ENCODE measurements at regions not wholly inside any gene's neighbourhood (a gene's known extent, or its start where the extent isn't known, plus 50 kb on each side); places are given as distances from the start of the nearest gene placed in this dataset.
"Not testable (repeated sequence)": the region's sequence is repeated elsewhere in the genome, so short reads cannot be mapped to it uniquely, and the experiment has no call there.

GRCh38 chr14:34058510-34058909 is 107.6 kb upstream of the EGLN3 start:
- DNase-seq: no peak

- DNase-seq: no peak
These were observed 105.2 kb upstream of the EGLN3 start for GRCh38 chr14:34056046-34056445.

- DNase-seq: no peak
These were observed 104.5 kb upstream of the EGLN3 start for GRCh38 chr14:34055157-34055950.

- no peak for DNase-seq
These were observed 102.8 kb upstream of the EGLN3 start for GRCh38 chr14:34053666-34054065.

DNA sequence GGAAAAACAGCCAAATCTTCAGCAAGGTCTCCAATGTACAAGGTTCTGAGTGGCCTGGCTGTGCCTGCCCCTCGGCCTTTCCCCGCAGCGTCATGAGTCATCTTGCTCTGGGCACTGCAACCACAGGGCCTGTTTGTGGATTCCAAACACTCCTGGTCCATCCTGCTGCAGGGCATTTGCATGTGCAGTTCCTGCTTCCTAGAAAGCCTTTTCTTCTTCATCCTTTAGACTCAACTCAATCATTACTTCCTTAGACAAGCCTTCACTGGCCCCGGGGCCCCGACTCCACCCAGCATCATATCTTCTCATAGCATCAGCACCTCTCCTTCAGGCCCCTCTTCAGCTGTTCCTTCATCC is 101.8 kb upstream of the EGLN3 start:
- DNase-seq: no peak

DNA sequence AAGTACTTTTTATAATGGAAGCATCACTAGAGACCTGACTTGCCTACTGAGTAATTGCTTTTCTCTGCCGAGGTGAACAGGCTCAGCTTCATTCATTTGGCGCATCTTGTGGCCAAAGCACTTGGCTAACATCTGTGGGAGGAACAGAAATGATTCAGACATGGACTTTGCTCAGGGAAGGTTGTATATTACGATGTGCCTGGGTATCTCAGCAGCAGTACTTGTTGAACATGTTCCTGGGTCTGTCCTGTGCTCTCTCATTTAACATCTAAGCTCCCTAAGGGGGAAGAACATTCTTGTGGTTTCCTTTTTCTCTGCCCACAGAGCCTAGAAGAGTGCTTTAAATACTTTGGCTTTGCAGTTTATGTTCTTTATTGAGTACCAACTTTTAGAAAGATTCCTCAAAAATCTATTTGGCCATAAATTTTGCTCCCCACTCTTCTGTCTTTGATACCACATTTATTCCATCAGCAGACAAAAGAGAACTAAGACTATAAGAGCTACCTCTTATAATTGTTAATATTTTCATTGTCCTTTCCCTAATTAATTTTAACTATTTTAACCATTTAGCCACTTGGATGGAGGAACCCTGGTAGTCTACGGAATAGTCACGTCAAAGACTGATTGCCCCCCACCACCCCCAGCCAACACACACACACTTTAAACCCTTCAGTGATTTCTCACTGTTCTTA is 101.2 kb upstream of the EGLN3 start:
- DNase-seq: no peak

- no peak for DNase-seq
These were observed 99.7 kb upstream of the EGLN3 start for GRCh38 chr14:34050606-34051005.

- DNase-seq: no peak
These were observed 98.9 kb upstream of the EGLN3 start for GRCh38 chr14:34049790-34050189.

DNA sequence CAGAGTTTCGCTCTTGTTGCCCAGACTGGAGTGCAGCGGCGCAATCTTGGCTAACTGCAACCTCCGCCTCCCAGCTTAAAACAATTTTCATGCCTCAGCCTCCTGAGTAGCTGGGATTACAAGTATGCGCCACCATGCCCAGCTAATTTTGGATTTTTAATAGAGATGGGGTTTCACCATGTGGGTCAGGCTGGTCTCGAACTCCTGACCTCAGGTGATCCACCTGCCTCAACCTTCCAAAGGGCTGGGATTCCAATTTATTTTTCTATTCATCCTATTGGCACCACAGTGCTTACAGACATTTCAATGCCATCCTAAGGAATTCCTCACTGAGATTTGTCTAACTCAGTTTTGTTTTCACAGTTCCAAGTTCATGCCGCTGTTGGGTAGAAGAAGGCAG is 98.3 kb upstream of the EGLN3 start:
- not testable (repeated sequence) for DNase-seq

DNA sequence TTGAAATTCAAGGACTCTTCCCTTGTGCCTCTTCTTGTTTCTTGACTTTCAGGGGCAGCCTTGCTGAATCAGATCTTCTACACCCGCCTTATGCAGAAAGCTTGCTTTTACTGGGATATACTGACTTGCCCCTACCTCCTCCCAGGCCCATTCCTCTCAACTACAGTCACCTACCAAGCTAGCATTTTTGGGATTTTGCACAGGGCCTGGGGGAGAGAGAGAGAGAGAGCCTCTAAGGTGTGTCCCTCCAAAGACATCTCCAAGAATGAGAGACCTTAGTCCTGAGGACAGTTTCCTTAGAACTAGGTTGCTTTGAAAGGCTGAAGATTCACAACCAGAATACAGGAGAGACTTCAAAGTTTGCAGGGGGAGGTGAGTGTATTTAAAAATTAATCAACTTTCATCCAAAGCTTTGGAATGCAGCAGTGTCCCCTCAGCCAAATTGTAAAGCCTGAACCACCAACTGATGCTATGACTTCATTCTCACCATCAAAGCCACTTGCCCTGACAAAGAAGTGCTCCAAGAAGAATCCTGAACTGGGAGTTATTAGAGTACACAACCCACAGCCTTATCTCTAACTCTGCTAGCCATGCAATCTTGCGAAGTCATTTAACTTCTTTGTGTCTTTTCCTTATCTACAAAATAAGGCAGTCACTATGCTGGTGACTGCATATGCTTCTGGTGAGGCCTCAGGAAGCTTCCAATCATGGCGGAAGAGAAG is 96.1 kb upstream of the EGLN3 start:
- no peak for DNase-seq

DNA sequence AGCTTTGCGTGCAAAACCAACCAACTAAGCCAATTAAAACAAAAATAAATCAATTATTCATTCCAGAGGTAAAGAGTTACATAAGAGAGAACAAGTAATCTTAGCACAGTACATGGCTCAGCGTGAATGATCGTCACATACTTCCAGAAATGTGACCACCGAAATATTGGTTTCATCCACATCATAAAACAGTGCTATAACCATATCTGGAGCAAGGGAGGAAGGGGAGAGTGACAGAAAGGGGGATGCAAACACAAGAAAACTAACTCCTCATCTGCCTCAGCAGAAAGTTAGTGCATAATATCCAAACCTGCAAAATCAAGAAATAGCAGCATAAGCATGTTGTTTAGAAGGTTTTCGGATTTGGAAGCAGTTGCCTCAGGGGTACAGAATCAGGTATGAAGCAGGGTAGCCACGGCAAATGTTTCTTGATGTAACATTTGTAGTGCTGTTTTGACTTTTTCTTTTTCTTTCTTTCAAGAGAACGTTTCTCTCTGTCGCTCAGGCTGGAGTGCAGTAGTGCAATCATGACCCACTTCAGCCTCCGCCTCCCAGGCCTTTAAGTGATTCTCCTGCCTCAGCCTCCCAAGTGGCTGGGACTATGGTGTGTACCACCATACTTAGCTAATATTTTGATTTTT is 93.9 kb upstream of the EGLN3 start:
- no peak for DNase-seq

- DNase-seq: no peak
These were observed 93.4 kb upstream of the EGLN3 start for GRCh38 chr14:34044373-34044637.

DNA sequence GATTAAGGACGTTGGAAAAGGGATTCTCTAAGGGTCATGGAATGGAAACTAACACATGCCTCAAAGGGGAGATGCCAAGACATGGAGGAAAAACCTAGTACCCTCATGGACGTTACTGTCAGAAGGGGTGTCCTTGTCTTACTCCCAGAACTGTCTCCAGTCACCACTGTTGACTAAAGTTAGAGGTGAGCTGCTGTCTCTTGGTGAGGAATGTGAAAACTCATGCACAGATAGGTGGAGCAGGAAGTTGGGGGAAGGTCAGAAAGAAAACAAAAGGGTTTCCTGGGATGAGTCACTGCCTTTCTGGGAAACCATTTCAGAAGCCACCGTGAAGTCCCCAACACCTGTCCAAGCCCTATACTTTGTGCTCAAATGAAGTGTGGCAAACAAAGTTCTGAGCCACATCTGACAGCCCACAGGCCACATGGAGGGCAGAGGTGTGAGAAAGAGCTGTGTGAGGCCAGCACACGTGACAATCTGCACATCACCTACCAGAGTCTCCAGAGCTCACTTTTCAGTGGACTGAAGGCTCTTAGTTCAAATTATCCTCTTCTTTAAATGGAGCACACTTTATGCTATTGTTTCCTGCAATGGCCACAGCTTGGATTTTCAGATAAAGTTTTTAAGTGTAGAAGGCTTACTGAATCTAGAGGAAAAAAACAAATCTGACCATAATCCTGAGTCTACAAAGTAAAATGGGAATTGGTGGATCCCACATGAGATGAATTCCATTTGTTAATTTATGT is 92.9 kb upstream of the EGLN3 start:
- peak; percentile 26 for DNase-seq

DNA sequence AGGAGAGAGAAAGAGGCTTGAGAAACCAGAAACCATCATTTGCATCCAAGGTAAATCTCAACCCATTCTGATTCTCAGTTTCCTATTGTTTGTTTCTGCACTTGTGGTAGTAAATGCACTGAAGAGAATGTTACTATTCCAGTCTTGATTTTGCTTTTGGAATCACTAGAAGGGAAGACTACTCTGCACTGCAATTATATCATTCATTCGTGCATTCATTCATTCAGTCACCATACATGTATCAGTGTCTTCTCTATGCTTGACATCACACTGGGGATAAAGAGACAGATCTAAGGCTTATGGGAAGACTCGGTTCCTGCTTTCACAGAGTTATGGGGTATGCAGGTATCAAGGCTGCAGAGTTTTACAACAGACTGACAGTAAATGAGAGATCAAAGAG is 90.3 kb upstream of the EGLN3 start:
- DNase-seq: no peak

DNA sequence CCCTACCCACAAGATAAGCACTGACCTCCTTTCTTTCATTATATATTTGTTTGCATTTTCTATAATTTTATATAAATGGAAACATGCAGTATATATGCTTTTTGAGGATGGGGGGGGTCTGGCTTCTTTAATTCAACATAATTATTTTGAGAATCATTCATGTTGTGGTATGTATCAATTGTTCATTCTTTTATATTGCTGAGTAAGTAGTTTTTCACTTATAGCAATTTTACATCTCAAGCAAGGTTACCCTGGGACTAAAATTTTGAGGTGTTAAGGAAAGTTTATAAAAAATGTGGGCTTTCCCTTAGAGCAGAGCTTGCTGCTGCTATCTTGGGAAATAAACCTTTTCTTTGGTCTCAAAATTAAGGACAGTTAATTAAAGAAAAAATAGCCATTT is 89.9 kb upstream of the EGLN3 start:
- no peak for DNase-seq

- DNase-seq: no peak
These were observed 88.7 kb upstream of the EGLN3 start for GRCh38 chr14:34039428-34040047.

- DNase-seq: no peak
These were observed 87.6 kb upstream of the EGLN3 start for GRCh38 chr14:34038358-34039057.

DNA sequence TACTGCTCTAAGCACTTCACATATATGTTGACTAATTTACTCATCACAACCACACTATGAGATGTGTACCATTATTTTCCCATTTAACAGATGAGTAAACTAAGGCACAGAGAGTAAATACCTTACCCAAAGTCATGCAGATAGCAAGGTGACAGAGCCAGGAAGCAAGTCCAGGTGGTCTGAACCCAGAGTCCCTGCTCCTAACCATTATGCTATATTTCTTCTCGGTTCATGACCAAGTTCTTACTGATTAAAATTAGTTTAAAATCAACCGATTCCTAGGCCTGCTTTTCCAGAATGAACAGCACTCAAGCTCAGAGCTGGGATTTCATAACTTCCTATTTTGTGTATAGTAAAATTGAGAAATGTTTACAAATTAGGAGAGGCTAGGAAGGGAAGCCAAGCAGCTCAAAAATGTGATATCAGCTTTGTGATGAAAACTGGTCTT is 85.5 kb upstream of the EGLN3 start:
- no peak for DNase-seq

DNA sequence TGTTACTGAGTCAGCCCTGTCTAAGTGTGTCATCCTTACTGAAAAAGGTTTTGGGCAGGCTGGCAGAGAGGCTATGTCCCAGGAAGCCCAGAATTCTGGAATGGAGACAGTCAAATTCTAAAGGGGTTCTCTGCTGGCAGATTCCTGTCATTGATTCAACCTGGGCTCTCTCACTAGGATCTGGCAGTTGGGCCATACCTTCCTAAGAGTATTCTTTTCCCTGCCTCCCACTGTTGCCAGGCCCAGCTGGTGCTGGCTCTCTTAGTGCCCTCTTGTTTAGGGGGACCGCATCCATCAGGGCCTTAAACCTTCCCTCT is 85.0 kb upstream of the EGLN3 start:
- DNase-seq: no peak

DNA sequence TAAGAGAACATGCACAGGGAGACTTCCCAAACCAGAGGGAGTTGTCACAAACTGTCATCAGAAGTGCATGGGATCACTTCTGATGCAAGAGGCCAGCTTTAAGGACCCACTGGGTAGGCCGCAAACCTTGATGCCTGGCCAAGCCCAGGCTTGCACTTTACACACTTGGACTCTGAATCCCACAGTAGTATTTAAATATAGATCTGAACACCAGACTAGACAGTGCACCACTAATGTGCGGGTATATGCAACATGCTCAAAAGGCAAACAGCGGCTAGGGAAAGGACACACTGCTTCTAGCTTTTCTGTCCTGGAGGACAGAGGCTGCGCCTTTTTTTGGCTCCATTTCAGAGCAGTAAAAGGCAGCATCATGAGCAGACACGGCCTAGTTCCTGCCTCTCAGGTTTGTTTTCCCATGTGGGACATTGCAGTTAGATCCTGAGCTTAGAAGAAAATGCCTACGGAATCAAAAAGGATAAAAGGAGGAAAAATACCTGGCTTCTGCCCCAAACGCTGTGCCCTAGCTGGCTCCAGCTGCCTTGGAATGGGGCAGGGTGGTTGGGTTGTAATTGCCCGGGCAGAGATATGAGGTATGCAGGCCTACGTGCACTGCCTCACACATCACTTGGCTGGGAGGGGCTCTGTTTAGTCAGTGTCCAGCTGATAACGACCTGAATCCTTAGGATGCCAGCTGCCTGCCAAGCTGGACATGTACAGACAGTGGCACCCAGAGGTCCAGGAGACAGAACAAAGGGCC is 84.5 kb upstream of the EGLN3 start:
- no peak for DNase-seq

DNA sequence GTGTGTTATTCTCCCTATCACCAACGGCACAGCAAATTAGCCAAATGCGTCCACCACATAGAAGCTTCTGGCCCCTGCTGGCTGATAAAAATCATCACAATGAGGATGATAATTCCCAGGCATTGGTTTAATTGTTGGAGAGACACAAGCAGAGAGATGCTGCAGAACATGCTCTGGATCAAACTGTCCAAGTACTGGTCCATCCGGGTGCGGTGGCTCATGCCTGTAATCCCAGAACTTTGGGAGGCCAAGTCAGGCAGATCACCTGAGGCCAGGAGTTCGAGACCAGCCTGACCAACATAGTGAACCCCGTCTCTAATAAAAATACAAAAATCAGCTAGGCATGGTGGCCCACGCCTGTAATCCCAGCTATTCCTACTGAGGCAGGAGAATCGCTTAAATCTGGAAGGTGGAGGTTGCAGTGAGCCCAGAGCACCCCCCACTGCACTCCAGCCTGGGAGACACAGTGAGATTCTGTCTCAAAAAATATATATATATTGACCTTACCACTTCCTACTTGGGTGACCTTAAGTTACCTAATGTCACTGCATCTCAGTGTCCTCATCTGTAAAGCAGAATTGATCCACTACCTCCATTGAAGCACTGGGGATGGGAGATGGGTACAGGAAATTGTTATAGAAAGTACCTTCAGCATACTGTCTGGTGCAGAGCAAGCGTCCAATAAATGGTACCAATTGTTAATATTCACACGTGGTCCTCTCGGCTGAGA is 83.7 kb upstream of the EGLN3 start:
- no peak for DNase-seq
